ENCODE measurements at regions not wholly inside any gene's neighbourhood (a gene's known extent, or its start where the extent isn't known, plus 50 kb on each side); places are given as distances from the start of the nearest gene placed in this dataset.

GRCh38 chr13:86737334-86737932 lies 933.7 kb upstream of the SLITRK5 start:
- no peak for DNase-seq (ENCODE audit: low read depth in 2 of 2)

- DNase-seq (ENCODE audit: low read depth in 2 of 2), result no peak
Measured at GRCh38 chr13:86741762-86742285, 929.3 kb upstream of the SLITRK5 start.

GRCh38 chr13:86757236-86757978 lies 913.8 kb upstream of the SLITRK5 start:
- DNase-seq (ENCODE audit: low read depth in 2 of 2), result no peak

GRCh38 chr13:86758116-86758515 lies 913.1 kb upstream of the SLITRK5 start:
- DNase-seq (ENCODE audit: low read depth in 2 of 2), result no peak

GRCh38 chr13:86760620-86761019 lies 910.6 kb upstream of the SLITRK5 start:
- DNase-seq (ENCODE audit: low read depth in 2 of 2), result no peak

- no peak for DNase-seq (ENCODE audit: low read depth in 2 of 2)
Measured at GRCh38 chr13:86765462-86765861, 905.7 kb upstream of the SLITRK5 start.

- no peak for DNase-seq (ENCODE audit: low read depth in 2 of 2)
Measured at GRCh38 chr13:86788616-86789015, 882.6 kb upstream of the SLITRK5 start.

GRCh38 chr13:86792153-86792651 lies 879.0 kb upstream of the SLITRK5 start:
- DNase-seq (ENCODE audit: low read depth in 2 of 2), result no peak

- DNase-seq (ENCODE audit: low read depth in 2 of 2), result no peak
Measured at GRCh38 chr13:86795858-86796257, 875.3 kb upstream of the SLITRK5 start.

- no peak for DNase-seq (ENCODE audit: low read depth in 2 of 2)
Measured at GRCh38 chr13:86810361-86810760, 860.8 kb upstream of the SLITRK5 start.

- no peak for DNase-seq (ENCODE audit: low read depth in 2 of 2)
Measured at GRCh38 chr13:86813198-86813597, 858.0 kb upstream of the SLITRK5 start.

GRCh38 chr13:86825410-86825809 lies 845.8 kb upstream of the SLITRK5 start:
- DNase-seq (ENCODE audit: low read depth in 2 of 2), result no peak

GRCh38 chr13:86826232-86826631 lies 844.9 kb upstream of the SLITRK5 start:
- DNase-seq (ENCODE audit: low read depth in 2 of 2), result no peak

GRCh38 chr13:86830046-86830445 lies 841.1 kb upstream of the SLITRK5 start:
- DNase-seq (ENCODE audit: low read depth in 2 of 2), result no peak

GRCh38 chr13:86831084-86831483 lies 840.1 kb upstream of the SLITRK5 start:
- DNase-seq (ENCODE audit: low read depth in 2 of 2), result no peak

- no peak for DNase-seq (ENCODE audit: low read depth in 2 of 2)
Measured at GRCh38 chr13:86838411-86839120, 832.6 kb upstream of the SLITRK5 start.

- no peak for DNase-seq (ENCODE audit: low read depth in 2 of 2)
Measured at GRCh38 chr13:86839221-86839620, 832.0 kb upstream of the SLITRK5 start.

GRCh38 chr13:86840250-86841191 lies 830.6 kb upstream of the SLITRK5 start:
- no peak for DNase-seq (ENCODE audit: low read depth in 2 of 2)

- no peak for DNase-seq (ENCODE audit: low read depth in 2 of 2)
Measured at GRCh38 chr13:86841264-86841663, 829.9 kb upstream of the SLITRK5 start.

- no peak for DNase-seq (ENCODE audit: low read depth in 2 of 2)
Measured at GRCh38 chr13:86846501-86846900, 824.7 kb upstream of the SLITRK5 start.

GRCh38 chr13:86848716-86849115 lies 822.5 kb upstream of the SLITRK5 start:
- no peak for DNase-seq (ENCODE audit: low read depth in 2 of 2)

Measured in stimulated activated CD8-positive, alpha-beta memory T cell treated with anti-CD3 and anti-CD28 coated beads, Interleukin-2, amount 100 ng/mL, for 48 hours (primary cell).